GM18502 (cell line): ENCODE measurements at regions not wholly inside any gene's neighbourhood (a gene's known extent, or its start where the extent isn't known, plus 50 kb on each side); places are given as distances from the start of the nearest gene placed in this dataset.
"Not testable (repeated sequence)": the region's sequence is repeated elsewhere in the genome, so short reads cannot be mapped to it uniquely, and the experiment has no call there.

Source experiments
- ATAC-seq: cut with Tn5 transposase; IDR thresholded peaks from one replicate; pipeline ENCODE4 v1.9.1; 2021; ENCODE audit warnings: mild to moderate bottlenecking; ENCODE audit not compliant: unreplicated experiment, poor library complexity

DNA sequence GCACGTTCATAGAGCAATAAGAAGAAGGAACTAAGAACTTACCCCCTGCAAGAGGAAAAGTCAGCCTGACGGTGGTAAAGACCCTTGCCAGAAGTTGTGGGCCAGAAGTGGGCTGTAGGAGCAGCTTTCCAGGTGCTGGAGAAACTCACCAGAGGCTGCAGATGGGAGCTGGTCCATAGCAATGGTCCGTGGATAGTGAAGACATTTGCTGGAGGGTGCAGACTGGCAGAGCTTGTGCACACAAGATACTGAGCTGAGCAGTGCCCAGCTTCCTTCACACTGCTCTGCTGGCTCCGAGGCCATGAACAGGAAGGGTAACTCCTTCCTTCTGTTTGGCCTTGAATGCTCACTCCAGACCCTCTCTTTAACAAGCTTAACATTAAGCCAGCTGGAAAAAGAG is 149.8 kb upstream of the BNIP2 start:
- ATAC-seq: no peak

DNA sequence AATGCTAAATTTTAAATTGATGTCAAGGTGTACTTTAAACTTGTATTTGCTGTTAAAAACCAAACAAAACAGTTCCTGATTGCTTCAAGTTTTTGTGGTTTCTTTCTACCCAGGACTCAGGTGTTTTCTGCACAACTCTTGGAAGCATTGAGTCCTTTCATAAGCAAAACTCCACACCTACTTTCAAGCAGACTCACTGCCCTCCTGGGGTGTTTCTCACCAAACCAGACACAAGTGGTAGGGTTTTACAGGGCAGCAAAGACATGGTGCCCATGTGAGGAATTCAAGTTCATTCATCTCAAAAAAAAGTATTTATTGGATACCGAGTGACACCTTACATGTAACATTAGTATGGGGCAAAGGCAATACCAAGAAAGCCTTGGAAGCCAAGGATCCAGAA is 146.7 kb upstream of the BNIP2 start:
- ATAC-seq: no peak

DNA sequence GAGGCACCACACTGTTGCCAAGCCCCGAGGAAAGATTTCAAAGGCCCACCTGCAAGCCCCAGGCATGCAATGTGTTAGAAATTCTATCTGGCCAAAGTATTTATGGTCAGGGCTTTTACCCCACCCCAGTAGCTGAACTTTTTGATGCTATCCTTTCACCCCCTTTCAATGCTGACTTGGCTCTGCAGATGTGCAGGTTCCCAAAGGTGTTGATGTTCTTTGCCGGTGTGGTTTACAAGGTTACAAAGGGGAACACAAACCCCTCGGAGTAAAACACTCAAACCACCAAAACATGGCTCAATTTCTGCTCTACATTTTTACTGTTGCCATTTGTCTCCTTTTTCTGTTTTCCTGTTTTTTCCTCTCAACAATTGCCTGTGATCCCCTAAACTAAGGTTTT is 145.4 kb upstream of the BNIP2 start:
- ATAC-seq: no peak

DNA sequence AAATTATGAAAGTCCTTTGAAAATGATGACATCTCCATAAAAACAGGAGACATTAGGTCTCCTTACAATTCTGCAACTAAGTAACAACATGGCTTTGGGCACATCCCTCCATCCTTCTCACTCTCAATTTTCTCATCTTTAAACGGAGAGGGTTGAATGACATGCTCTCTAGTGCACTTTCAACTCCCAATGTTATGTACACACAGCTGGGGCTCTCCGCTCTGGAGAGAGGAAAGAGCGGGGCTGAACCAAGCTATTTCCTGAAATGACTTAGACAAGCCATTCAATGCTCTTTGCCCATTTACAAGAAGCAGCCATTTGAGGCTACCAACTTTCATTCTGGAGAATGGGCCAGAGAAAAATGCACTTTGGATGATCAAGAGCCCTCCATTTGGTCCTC is 144.2 kb upstream of the BNIP2 start:
- ATAC-seq: no peak

GRCh38 chr15:59830873-59831272 is 141.8 kb upstream of the BNIP2 start:
- no peak for ATAC-seq

- no peak for ATAC-seq
Measured at GRCh38 chr15:59830098-59830497, 141.0 kb upstream of the BNIP2 start.

GRCh38 chr15:59828861-59829260 is 139.7 kb upstream of the BNIP2 start:
- no peak for ATAC-seq

GRCh38 chr15:59828263-59828662 is 139.1 kb upstream of the BNIP2 start:
- no peak for ATAC-seq

GRCh38 chr15:59825901-59826300 is 136.8 kb upstream of the BNIP2 start:
- ATAC-seq: no peak

- no peak for ATAC-seq
Measured at GRCh38 chr15:59821286-59821685, 132.2 kb upstream of the BNIP2 start.

DNA sequence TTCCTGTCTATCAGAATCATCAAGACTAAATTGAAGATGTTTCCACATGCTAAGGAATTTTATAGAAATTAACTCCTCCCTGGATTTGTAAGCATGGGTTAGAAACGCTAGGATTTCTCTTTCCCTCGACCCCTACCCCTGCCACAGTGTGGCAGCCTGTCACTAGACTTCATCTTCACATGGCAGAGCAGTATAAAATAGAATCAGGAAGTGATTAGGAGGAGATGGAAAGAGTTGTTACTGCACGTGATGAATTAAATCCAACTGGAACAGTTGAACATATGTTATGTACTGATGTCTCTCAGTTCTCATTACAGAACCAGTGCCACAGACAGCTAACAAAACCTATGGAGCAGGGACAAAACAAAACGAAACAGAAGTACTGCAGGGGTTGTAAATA is 130.0 kb upstream of the BNIP2 start:
- no peak for ATAC-seq

- no peak for ATAC-seq
Measured at GRCh38 chr15:59818336-59818735, 129.2 kb upstream of the BNIP2 start.

DNA sequence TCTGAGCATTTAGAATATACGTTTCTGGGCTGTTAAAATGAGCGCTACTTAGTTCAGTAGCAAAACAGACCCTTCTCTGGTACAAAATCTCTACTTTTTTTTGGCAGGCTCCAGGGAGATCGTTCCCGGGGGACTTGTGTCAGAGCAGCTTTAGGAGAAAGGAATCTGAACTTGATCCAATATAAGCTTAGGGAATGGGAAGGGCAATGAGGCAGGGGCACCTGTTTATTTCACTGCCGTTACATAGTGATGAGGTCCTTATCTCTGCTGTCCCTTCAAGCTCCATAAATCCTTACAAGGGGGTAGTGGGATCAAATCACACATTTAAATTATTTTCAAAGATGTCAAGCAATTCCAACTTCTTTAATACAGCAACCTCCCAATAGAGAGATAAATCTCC is 128.7 kb upstream of the BNIP2 start:
- ATAC-seq: no peak

DNA sequence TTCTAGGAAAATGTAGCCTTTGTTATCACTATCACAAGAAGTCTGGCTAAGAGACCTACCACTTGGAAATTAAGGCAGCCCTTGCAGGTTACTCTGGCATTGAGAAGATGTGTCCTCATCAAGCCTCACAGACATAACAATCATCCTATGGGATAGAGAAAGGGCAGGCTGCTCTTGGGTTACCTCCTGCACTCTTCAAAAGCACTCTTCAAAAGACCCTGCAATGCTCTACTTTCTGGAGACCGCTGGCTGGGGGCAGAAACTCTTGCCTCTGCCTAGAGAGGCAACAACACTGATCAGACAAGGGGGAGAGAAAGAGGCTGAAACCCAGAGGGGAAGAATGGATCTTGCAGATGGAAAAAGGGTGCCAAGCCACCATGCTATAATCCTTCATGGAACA is 127.9 kb upstream of the BNIP2 start:
- ATAC-seq: no peak

- no peak for ATAC-seq
Measured at GRCh38 chr15:59814409-59814808, 125.3 kb upstream of the BNIP2 start.

GRCh38 chr15:59812889-59813288 is 123.8 kb upstream of the BNIP2 start:
- no peak for ATAC-seq

GRCh38 chr15:59812250-59812870 is 123.2 kb upstream of the BNIP2 start:
- ATAC-seq: no peak

DNA sequence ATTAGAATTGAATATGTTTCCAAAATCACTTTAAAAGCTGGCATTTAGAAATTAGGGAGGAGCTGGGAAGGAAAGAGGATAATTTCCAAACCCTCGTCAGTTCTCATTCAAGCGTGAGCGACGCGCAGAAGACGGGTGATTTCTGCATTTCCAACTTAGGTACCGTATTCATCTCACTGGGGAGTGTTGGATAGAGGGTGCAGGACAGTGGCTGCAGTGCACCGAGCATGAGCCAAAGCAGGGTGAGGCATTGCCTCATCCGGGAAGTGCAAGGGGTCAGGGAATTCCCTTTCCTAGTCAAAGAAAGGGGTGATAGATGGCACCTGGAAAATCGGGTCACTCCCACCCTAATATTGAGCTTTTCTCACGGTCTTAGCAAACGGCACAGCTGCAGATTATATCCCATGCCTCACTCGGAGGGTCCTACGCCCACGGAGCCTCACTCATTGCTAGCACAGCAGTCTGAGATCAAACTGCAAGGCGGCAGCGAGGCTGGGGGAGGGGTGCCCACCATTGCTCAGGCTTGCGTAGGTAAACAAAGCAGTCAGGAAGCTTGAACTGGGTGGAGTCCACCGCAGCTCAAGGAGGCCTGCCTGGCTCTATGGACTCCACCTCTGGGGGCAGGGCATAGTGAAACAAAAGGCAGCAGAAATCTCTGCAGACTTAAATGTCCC is 114.3 kb upstream of the BNIP2 start:
- ATAC-seq: not testable (repeated sequence)

GRCh38 chr15:59801649-59802048 is 112.5 kb upstream of the BNIP2 start:
- no peak for ATAC-seq

DNA sequence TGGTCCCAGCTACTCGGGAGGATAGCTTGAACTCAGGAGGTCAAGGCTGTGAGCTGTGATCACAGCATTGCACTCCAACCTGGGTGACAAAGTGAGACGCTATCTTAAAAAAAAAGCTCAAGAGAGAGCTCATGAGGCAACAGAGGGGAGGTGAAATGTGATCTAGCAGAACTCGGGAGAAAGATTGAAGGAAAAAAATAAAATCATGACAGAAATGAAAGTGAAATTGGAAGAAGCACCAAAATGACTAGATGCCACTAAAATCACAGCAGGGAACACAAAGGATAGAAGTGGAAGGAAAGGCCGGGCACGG is 109.4 kb upstream of the BNIP2 start:
- ATAC-seq: no peak

DNA sequence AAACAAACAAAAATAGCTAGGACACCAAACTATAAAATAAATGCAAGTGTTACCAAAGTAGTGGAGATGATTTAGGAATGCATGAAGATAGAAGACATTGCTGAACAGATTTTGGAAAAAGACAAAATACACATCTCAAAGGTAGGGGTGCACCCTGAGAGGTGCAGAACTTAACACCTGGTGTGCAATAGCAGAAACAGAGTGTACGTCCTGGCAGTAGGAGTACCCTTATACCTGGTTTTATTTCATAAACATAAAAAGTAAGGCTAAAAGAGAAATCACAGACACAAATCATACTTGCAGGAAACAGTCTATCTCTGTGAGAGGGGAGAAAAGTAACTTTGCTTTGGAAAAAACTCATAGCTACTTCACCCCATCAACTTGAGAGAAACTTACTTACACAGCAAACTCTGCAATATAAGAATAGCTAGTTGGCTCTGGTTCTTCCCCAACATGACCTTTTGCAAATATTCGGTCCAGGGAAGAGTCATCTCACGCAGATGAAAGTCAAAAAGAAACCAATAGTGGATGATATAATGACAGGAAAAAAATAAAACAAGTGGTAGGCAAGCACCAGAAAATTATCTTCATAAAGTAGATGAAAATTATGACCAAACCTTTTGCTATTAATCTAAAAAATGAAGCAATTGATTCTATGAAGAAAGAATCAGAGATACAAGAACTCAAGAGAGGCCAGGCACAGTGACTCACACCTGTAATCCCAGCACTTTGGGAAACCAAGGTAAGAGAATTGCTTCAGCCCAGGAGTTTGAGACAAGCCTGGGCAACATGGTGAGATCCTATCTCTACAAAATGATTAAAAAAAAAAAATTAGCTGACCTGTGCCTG is 108.9 kb upstream of the BNIP2 start:
- ATAC-seq: no peak
